ENCODE measurements at regions not wholly inside any gene's neighbourhood (a gene's known extent, or its start where the extent isn't known, plus 50 kb on each side); places are given as distances from the start of the nearest gene placed in this dataset.

DNA sequence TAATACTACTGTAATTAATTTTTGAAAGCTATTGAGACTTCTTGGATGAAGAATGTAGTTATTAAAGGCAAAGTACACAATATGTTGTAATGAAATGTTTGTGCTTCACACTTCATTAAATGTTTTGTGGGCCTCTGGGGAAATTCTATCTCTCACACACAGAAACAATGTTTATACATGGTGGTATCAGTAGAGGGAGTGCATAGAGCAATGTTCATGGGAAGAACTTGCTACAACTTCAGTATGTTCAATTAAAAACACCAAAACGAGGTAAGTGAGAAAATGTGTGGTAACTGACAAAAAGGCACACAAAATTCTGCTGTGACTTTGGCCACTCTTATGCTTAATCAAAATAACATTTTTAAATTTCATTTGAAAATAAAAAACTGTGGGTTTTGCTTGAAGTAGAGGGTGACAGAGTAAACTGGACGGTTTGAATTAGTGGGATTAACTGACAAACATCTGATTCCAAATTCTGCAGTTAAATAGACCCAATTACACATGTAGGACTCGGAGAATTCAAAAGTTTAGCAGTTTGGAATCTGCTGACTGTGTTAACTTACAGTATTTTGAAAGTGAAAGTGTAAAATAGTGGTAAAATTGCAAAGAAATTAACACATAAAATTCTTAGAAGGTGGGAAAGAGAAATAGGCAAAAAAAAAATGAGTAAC is 111.4 kb upstream of the TTC29 start:
- 38% methylated on average over 3 of the region's 3 CpGs for WGBS (ENCODE audit: low lambda C conversion rate, missing lambda C conversion rate)
- Histone ChIP-seq H3K27me3 (no peaks in the 10 kb centered on the region), H3K4me1 (ENCODE audit: insufficient read depth) (peaks cover 6% of the 10 kb centered on the region), H3K9me2 (replicated peaks; ENCODE audit: insufficient read depth) (no peaks in the 10 kb centered on the region), H3K27ac (peak overlapping the region; percentile 74), H2AFZ (peak overlapping the region; percentile 44), H3K79me2 (no peaks in the 10 kb centered on the region), H3K36me3 (replicated peaks; ENCODE audit: insufficient read depth, low read depth) (no peaks in the 10 kb centered on the region), H4K20me1 (ENCODE audit: insufficient read depth, poor library complexity, severe bottlenecking) (no peaks in the 10 kb centered on the region), H3K4me3 (peak overlapping the region; percentile 23), H3K9me3 (ENCODE audit: low read depth) (no peaks in the 10 kb centered on the region), H3K4me2 (peak overlapping the region; percentile 67)
- TF ChIP-seq, protein P1, sequence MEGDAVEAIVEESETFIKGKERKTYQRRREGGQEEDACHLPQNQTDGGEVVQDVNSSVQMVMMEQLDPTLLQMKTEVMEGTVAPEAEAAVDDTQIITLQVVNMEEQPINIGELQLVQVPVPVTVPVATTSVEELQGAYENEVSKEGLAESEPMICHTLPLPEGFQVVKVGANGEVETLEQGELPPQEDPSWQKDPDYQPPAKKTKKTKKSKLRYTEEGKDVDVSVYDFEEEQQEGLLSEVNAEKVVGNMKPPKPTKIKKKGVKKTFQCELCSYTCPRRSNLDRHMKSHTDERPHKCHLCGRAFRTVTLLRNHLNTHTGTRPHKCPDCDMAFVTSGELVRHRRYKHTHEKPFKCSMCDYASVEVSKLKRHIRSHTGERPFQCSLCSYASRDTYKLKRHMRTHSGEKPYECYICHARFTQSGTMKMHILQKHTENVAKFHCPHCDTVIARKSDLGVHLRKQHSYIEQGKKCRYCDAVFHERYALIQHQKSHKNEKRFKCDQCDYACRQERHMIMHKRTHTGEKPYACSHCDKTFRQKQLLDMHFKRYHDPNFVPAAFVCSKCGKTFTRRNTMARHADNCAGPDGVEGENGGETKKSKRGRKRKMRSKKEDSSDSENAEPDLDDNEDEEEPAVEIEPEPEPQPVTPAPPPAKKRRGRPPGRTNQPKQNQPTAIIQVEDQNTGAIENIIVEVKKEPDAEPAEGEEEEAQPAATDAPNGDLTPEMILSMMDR (IDR thresholded peaks at IDR 0.05; ENCODE audit: poor library complexity) = no peak
- no peak for TF ChIP-seq EZH2phosphoT487 (IDR thresholded peaks at IDR 0.05; ENCODE audit: low read depth, severe bottlenecking, unreplicated experiment)
- TF ChIP-seq EZH2 (IDR thresholded peaks at IDR 0.05; ENCODE audit: borderline replicate concordance) = no peak
- no peak for DNase-seq (ENCODE audit: low spot score)

DNA sequence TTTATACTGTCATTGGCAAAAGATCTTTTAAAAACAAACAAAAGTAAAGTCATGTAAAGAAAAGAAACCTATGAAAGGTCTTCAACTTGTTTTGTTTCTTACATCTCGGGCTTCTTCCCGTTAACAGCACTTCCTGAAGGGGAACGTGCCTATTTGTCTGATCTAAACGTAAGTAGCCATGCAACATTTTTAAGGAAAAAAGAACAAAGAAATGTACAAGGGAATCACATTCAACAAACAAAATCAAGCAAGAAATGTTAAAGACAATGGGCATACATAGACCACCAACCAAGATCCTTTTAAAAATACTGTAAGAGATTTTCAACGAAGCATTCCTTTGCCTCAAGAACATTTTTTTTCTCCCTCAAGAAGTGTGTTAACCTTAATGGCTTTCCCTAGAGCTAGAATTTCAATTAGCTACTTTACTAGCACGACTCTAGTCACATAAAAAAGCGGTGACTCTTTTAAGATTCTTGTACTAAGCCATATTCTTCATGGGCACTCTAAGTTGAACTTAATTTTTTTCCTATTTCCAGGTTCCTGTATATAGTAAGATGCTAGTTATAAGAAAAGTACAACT is 112.0 kb upstream of the TTC29 start:
- no peaks in the 10 kb centered on the region for H3K79me2 ChIP-seq
- H3K27me3 ChIP-seq = no peaks in the 10 kb centered on the region
- no peak for DNase-seq (ENCODE audit: low spot score)
- no peaks in the 10 kb centered on the region for H4K20me1 ChIP-seq (ENCODE audit: insufficient read depth, poor library complexity, severe bottlenecking)
- peak overlapping the region; percentile 44 for H2AFZ ChIP-seq
- H3K4me3 ChIP-seq = peak overlapping the region; percentile 23
- H3K36me3 ChIP-seq (replicated peaks; ENCODE audit: insufficient read depth, low read depth) = no peaks in the 10 kb centered on the region
- WGBS (ENCODE audit: low lambda C conversion rate, missing lambda C conversion rate) = 38% methylated on average over 7 of the region's 7 CpGs
- no peaks in the 10 kb centered on the region for H3K9me2 ChIP-seq (replicated peaks; ENCODE audit: insufficient read depth)
- H3K4me2 ChIP-seq = peak overlapping the region; percentile 67
- peak overlapping the region; percentile 74 for H3K27ac ChIP-seq
- TF ChIP-seq, protein P1 (IDR thresholded peaks at IDR 0.05; ENCODE audit: poor library complexity) = no peak
- no peak for TF ChIP-seq EZH2 (IDR thresholded peaks at IDR 0.05; ENCODE audit: borderline replicate concordance)
- TF ChIP-seq EZH2phosphoT487 (IDR thresholded peaks at IDR 0.05; ENCODE audit: low read depth, severe bottlenecking, unreplicated experiment) = no peak
- peaks cover 6% of the 10 kb centered on the region for H3K4me1 ChIP-seq (ENCODE audit: insufficient read depth)
- no peaks in the 10 kb centered on the region for H3K9me3 ChIP-seq (ENCODE audit: low read depth)

DNA sequence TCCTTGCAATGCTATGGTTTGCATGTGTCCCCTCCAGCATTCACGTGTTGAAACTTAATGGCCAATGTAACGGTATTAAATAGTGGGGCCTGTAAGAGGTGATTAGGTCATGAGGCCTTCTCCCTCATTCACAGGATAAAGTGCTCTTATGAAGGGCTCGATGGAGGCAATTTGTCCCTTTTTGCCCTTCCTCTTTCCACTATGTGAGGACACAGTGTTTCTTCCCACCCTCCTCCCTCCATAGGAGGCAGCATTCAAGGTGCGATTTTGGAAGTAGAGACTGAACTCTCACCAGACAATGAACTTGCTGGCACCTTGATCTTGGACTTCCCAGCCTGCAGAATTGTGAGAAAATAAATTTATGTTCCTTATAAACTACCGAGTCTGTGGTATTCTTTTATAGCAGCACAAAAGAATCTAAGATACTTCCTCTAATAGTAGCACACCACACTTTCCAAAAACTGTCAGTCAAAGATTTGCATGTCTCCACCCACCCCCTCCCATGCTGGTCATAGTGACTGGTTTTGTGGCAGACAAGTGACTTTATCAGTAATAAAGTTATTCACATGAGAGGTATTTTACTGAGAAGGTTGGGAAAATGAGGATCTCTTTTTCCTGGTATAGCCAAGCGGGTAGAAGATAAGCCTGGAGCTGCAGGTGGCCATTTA is 113.5 kb upstream of the TTC29 start:
- Histone ChIP-seq H3K27me3 (no peaks in the 10 kb centered on the region), H3K27ac (peak overlapping the region; percentile 74), H2AFZ (no peak overlapping the region), H3K9me3 (ENCODE audit: low read depth) (no peaks in the 10 kb centered on the region), H3K36me3 (replicated peaks; ENCODE audit: insufficient read depth, low read depth) (no peaks in the 10 kb centered on the region), H3K9me2 (replicated peaks; ENCODE audit: insufficient read depth) (no peaks in the 10 kb centered on the region), H3K4me2 (no peak overlapping the region), H3K79me2 (no peaks in the 10 kb centered on the region), H3K4me3 (no peak overlapping the region), H4K20me1 (ENCODE audit: insufficient read depth, poor library complexity, severe bottlenecking) (no peaks in the 10 kb centered on the region), H3K4me1 (ENCODE audit: insufficient read depth) (peaks cover 6% of the 10 kb centered on the region)
- TF ChIP-seq EZH2 (IDR thresholded peaks at IDR 0.05; ENCODE audit: borderline replicate concordance) (no peak), EZH2phosphoT487 (IDR thresholded peaks at IDR 0.05; ENCODE audit: low read depth, severe bottlenecking, unreplicated experiment) (no peak)
- TF ChIP-seq, protein P1 (IDR thresholded peaks at IDR 0.05; ENCODE audit: poor library complexity) = no peak
- DNase-seq (ENCODE audit: low spot score) = no peak
- WGBS (ENCODE audit: low lambda C conversion rate, missing lambda C conversion rate) = 93% methylated on average over 6 of the region's 6 CpGs
